ENCODE measurements at regions not wholly inside any gene's neighbourhood (a gene's known extent, or its start where the extent isn't known, plus 50 kb on each side); places are given as distances from the start of the nearest gene placed in this dataset.

- no peaks in the 10 kb centered on the region for H3K4me1 Mint-ChIP-seq
- CTCF ChIA-PET = no interaction called here
- Histone ChIP-seq H3K36me3 (replicated peaks in 1 of 2; ENCODE audit: control extremely low read depth in 1 of 2, control insufficient read depth in 1 of 2, extremely low read depth in 1 of 2, insufficient read depth in 2 of 2, low read length in 1 of 2) (no peaks in the 10 kb centered on the region), H3K4me2 (replicated peaks; ENCODE audit: low read depth, low read length, poor library complexity, severe bottlenecking) (no peak overlapping the region), H3K27me3 (replicated peaks in 1 of 4; ENCODE audit: control extremely low read depth in 1 of 4, control insufficient read depth in 3 of 4, insufficient read depth in 4 of 4, low read length in 3 of 4) (no peaks in the 10 kb centered on the region), H3K9me3 (ENCODE audit: control extremely low read depth in 1 of 3, control insufficient read depth in 2 of 3, insufficient read depth in 1 of 3, low read length in 2 of 3) (no peaks in the 10 kb centered on the region), H2AFZ (ENCODE audit: insufficient read depth, low read depth, low read length, poor library complexity, severe bottlenecking) (no peak overlapping the region), H4K20me1 (ENCODE audit: control insufficient read depth, insufficient read depth, low read length, poor library complexity, severe bottlenecking) (no peaks in the 10 kb centered on the region), H3K79me2 (ENCODE audit: control insufficient read depth, insufficient read depth, low read length) (no peaks in the 10 kb centered on the region), H3K27ac (ENCODE audit: low read length in 2 of 2) (no peak overlapping the region), H3K9ac (ENCODE audit: low read length) (no peak overlapping the region), H3K4me1 (ENCODE audit: control insufficient read depth in 2 of 2, insufficient read depth in 2 of 2, low read length in 2 of 2) (no peaks in the 10 kb centered on the region), H3K4me3 (ENCODE audit: control extremely low read depth in 1 of 5, extremely low read depth in 1 of 5, insufficient read depth in 1 of 5, low read depth in 2 of 5, low read length in 4 of 5) (no peak overlapping the region)
- intact Hi-C loops (cut with micrococcal nuclease) = no loop called here
- TF ChIP-seq EZH2 (IDR thresholded peaks at IDR 0.05; ENCODE audit: borderline replicate concordance, insufficient read depth, low read depth, low read length, poor library complexity, severe bottlenecking) (no peak), CTCF (IDR thresholded peaks at IDR 0.05) (no peak)
- WGBS (ENCODE audit: insufficient coverage) = 86% methylated on average over 2 of the region's 7 CpGs
- no peak for ATAC-seq (ENCODE audit: low read depth)
- H3K27ac Mint-ChIP-seq = no peak overlapping the region
- H3K27me3 Mint-ChIP-seq = no peaks in the 10 kb centered on the region
- H3K9me3 Mint-ChIP-seq (ENCODE audit: insufficient read depth) = no peaks in the 10 kb centered on the region
- DNase-seq = no peak
- H3K4me3 Mint-ChIP-seq = no peak overlapping the region
- POLR2A ChIA-PET = no interaction called here
Measured at GRCh38 chr20:22931653-22932608, 103.2 kb upstream of the SSTR4 start.

GRCh38 chr20:22939181-22939580 lies 95.9 kb upstream of the SSTR4 start:
- DNase-seq (no peak), ATAC-seq (ENCODE audit: low read depth) (no peak)
- Mint-ChIP-seq H3K27ac (no peak overlapping the region), H3K9me3 (ENCODE audit: insufficient read depth) (no peaks in the 10 kb centered on the region), H3K4me1 (no peaks in the 10 kb centered on the region), H3K27me3 (peaks cover 4% of the 10 kb centered on the region), H3K4me3 (no peak overlapping the region)
- TF ChIP-seq EZH2 (IDR thresholded peaks at IDR 0.05; ENCODE audit: borderline replicate concordance, insufficient read depth, low read depth, low read length, poor library complexity, severe bottlenecking) (no peak), CTCF (IDR thresholded peaks at IDR 0.05) (no peak)
- ChIA-PET CTCF (no interaction called here), POLR2A (no interaction called here)
- no peaks in the 10 kb centered on the region for H3K9me3 ChIP-seq (ENCODE audit: control extremely low read depth in 1 of 3, control insufficient read depth in 2 of 3, insufficient read depth in 1 of 3, low read length in 2 of 3)
- H4K20me1 ChIP-seq (ENCODE audit: control insufficient read depth, insufficient read depth, low read length, poor library complexity, severe bottlenecking) = no peaks in the 10 kb centered on the region
- H3K4me3 ChIP-seq (ENCODE audit: control extremely low read depth in 1 of 5, extremely low read depth in 1 of 5, insufficient read depth in 1 of 5, low read depth in 2 of 5, low read length in 4 of 5) = no peak overlapping the region
- no peaks in the 10 kb centered on the region for H3K79me2 ChIP-seq (ENCODE audit: control insufficient read depth, insufficient read depth, low read length)
- H3K27ac ChIP-seq (ENCODE audit: low read length in 2 of 2) = no peak overlapping the region
- H3K4me2 ChIP-seq (replicated peaks; ENCODE audit: low read depth, low read length, poor library complexity, severe bottlenecking) = no peak overlapping the region
- no peak overlapping the region for H2AFZ ChIP-seq (ENCODE audit: insufficient read depth, low read depth, low read length, poor library complexity, severe bottlenecking)
- H3K9ac ChIP-seq (ENCODE audit: low read length) = no peak overlapping the region
- H3K4me1 ChIP-seq (ENCODE audit: control insufficient read depth in 2 of 2, insufficient read depth in 2 of 2, low read length in 2 of 2) = no peaks in the 10 kb centered on the region
- intact Hi-C loops (cut with micrococcal nuclease) = no loop called here
- 79% methylated on average over 2 of the region's 3 CpGs for WGBS (ENCODE audit: insufficient coverage)
- no peaks in the 10 kb centered on the region for H3K27me3 ChIP-seq (replicated peaks in 1 of 4; ENCODE audit: control extremely low read depth in 1 of 4, control insufficient read depth in 3 of 4, insufficient read depth in 4 of 4, low read length in 3 of 4)
- no peaks in the 10 kb centered on the region for H3K36me3 ChIP-seq (replicated peaks in 1 of 2; ENCODE audit: control extremely low read depth in 1 of 2, control insufficient read depth in 1 of 2, extremely low read depth in 1 of 2, insufficient read depth in 2 of 2, low read length in 1 of 2)
